ENCODE measurements at regions not wholly inside any gene's neighbourhood (a gene's known extent, or its start where the extent isn't known, plus 50 kb on each side); places are given as distances from the start of the nearest gene placed in this dataset.

GRCh38 chr2:185384822-185385560 lies 353.6 kb upstream of the FSIP2 start:
- no peak for TF ChIP-seq ZNF138 (CRISPR knock-in tag; conservative IDR thresholded peaks at IDR 0.05)
- TF ChIP-seq, protein P1, sequence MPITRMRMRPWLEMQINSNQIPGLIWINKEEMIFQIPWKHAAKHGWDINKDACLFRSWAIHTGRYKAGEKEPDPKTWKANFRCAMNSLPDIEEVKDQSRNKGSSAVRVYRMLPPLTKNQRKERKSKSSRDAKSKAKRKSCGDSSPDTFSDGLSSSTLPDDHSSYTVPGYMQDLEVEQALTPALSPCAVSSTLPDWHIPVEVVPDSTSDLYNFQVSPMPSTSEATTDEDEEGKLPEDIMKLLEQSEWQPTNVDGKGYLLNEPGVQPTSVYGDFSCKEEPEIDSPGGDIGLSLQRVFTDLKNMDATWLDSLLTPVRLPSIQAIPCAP (CRISPR knock-in tag; IDR thresholded peaks at IDR 0.05) = no peak
- TF ChIP-seq, protein P2, sequence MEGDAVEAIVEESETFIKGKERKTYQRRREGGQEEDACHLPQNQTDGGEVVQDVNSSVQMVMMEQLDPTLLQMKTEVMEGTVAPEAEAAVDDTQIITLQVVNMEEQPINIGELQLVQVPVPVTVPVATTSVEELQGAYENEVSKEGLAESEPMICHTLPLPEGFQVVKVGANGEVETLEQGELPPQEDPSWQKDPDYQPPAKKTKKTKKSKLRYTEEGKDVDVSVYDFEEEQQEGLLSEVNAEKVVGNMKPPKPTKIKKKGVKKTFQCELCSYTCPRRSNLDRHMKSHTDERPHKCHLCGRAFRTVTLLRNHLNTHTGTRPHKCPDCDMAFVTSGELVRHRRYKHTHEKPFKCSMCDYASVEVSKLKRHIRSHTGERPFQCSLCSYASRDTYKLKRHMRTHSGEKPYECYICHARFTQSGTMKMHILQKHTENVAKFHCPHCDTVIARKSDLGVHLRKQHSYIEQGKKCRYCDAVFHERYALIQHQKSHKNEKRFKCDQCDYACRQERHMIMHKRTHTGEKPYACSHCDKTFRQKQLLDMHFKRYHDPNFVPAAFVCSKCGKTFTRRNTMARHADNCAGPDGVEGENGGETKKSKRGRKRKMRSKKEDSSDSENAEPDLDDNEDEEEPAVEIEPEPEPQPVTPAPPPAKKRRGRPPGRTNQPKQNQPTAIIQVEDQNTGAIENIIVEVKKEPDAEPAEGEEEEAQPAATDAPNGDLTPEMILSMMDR (IDR thresholded peaks at IDR 0.05) = no peak
